Thyroid gland (tissue), 4 donors: ENCODE measurements at regions not wholly inside any gene's neighbourhood (a gene's known extent, or its start where the extent isn't known, plus 50 kb on each side); places are given as distances from the start of the nearest gene placed in this dataset.

ENCODE experiments used
- POLR2A ChIP-seq, 2 donors: fragments of 450-650 bp; IDR thresholded peaks; one replicate each; pipeline ENCODE4 v1.6.1; 2017; ENCODE audit warnings: antibody characterized with exemption in 2 of 2, mild to moderate bottlenecking in 2 of 2, moderate library complexity in 1 of 2
- TF ChIP-seq, protein P1 (sequence below), 6 experiments: fragments of 200-600 bp in 3 of 6; fragments of 450-650 bp in 3 of 6; sonication (generic) in 3 of 6; IDR thresholded peaks; one replicate each; pipeline ENCODE4 v1.5.1; 2016 to 2019; ENCODE audit warnings: antibody characterized with exemption in 6 of 6, mild to moderate bottlenecking in 2 of 6, inconsistent platforms in 1 of 6, moderate library complexity in 1 of 6

DNA sequence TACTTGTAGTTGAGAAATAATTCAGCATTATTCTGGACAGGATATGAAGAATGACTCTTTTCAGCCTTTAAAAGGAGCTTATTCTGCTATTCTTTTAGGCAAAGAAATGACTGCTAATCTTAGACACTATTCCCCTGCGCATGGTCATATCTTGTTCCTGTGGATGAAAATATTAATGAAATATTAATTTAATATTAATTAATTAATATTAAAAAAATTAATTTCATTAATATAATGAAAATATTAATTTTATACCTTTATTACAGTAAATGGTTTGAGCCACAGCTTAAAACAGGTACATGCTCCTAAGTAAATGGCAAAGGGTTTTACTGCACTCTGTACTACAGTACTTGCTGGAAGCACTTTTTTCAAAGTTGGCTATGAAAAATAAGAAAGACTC is 890.1 kb upstream of the PIK3C3 start:
- TF ChIP-seq, protein P1, sequence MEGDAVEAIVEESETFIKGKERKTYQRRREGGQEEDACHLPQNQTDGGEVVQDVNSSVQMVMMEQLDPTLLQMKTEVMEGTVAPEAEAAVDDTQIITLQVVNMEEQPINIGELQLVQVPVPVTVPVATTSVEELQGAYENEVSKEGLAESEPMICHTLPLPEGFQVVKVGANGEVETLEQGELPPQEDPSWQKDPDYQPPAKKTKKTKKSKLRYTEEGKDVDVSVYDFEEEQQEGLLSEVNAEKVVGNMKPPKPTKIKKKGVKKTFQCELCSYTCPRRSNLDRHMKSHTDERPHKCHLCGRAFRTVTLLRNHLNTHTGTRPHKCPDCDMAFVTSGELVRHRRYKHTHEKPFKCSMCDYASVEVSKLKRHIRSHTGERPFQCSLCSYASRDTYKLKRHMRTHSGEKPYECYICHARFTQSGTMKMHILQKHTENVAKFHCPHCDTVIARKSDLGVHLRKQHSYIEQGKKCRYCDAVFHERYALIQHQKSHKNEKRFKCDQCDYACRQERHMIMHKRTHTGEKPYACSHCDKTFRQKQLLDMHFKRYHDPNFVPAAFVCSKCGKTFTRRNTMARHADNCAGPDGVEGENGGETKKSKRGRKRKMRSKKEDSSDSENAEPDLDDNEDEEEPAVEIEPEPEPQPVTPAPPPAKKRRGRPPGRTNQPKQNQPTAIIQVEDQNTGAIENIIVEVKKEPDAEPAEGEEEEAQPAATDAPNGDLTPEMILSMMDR (IDR thresholded peaks at IDR 0.05) = no peak
- TF ChIP-seq POLR2A (IDR thresholded peaks at IDR 0.05) = no peak
